Islet precursor cell (in vitro differentiated cells): ENCODE measurements at regions not wholly inside any gene's neighbourhood (a gene's known extent, or its start where the extent isn't known, plus 50 kb on each side); places are given as distances from the start of the nearest gene placed in this dataset.
"Not testable (repeated sequence)": the region's sequence is repeated elsewhere in the genome, so short reads cannot be mapped to it uniquely, and the experiment has no call there.

ENCODE experiments used
- DNase-seq: peaks from one replicate; pipeline ENCODE4 v3.0.0-alpha.2; 2018

DNA sequence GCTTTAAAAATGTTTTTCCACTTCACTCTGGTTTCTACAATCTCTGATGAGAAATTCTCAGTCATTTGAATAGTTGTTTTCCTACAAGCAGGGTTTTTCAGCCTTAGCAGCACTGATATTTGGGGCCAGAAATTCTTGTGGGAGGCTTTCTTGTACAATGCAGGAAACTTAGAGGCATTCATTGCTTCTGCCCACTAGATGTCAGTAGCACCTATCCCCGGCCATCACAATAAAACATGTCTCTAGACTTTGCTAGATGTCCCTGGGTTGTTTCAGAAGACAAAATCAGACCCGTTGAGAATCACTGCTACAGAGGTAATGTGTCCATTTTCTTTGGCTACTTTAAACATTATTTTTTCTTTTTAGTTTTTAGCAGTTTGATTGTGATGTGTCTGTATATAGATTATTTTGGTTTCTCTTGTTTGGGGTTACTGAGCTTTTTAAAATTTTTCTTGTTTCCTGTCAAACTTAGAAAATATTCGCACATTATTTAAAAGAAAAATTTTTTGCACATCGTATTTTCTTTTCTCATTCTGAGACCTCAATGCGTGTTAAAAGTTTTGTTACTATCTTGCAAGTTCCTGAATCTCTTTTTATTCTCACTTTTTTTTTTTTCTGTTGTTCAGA is 60.8 kb upstream of the CCDC179 start:
- peak; percentile 75 for DNase-seq

DNA sequence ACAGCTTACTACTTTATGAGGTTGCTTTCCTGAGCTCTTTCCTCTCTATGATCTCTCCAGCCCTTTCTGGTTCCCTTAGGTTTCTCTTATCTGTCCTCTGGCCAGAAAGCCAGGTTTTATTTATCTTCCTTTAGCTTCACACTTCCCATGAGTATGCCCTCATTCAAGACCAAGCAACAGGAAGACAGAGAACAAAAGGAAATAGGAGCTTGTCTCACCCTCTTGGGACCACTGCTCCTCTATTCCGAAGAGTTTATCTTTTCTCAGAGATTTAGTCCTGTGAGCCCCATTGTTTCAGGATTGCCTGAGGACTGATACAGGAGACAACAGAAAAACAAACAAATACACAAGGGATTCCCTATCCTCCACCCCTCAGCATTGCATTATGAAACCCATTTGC is 62.4 kb upstream of the CCDC179 start:
- no peak for DNase-seq

DNA sequence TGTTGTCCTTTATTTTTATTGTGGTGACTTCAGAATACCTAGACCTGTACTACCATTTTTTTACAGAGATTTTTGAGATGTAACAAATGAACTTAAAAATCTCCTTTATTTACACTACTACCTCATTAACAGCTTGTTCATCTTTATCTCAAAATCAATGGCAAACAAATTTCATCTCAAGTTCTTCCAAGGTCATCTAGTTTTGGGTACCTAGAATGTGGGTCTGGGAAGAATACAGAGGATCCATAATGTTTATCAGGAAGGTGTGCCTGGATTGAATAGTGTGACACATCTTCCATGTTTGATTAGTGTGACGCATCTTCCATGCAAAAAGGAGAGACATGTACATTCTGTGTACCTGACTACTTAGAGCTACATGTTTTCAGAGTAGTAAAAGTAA is 63.3 kb upstream of the CCDC179 start:
- no peak for DNase-seq

DNA sequence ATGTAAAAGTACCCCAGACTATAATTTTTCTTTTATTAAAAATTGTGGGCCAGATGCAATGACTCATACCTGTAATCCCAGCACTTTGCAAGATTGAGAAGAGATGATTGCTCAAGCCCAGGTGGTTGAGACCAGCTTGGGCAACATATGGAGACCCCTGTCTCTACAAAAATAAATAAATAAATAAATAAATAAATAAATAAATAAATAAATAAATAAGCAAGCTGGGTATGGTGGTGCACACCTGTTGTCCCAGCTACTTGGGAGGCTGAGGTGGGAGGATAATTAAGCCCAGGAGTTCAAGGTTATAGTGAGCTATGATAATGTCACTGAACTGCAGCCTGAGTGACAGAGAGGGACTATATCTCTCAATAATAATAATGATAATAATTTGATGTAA is 66.1 kb upstream of the CCDC179 start:
- no peak for DNase-seq

DNA sequence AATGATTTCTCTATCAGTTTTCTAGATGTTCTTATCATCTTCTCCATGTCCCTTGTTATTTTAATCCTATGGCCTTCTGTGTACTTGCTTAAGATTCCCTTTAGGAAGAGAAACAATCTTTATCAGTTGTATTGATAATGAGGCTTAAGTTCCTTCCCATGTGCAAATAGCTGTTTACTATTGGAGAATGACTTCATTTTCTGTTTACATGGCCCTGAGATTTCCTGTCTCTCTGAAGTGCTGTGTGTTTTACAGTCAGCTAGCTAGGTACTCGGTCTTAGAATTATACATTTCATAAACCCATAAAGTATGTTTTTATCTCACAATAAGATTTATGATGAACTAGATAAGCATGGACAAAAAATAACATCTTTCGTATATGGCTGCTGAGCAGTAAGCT is 67.5 kb upstream of the CCDC179 start:
- no peak for DNase-seq

DNA sequence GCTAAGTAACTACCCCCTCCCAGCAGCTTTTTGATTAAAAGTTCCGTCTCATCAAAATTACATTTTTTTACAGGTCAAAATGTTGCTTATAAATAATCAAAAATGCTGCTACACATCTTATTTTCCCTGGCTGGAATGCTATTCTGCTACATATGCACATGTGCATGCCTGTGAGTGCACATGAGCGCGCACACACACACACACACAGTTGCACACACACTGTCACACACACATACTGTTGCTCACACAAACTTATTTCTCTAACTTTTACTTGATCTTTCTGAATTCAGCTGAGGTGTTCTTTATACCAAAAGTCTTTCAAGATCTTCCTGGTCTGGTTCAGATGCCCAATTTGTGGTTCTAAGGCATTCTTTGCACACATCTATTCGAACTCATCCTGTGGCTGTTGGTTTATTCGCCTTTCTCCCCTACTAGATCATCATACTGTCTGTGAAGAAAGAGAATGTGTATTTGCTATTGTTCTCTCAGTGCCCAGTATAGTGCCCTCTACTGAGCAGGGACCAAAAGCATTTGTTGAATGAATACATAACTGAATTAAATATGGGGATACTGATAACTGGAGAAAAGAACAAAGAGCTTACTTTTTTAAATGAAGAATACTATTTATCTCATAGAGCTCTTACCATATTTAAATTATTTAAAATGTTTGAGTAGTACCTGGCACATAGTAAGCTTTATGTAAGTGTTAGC is 68.1 kb upstream of the CCDC179 start:
- DNase-seq, result no peak

DNA sequence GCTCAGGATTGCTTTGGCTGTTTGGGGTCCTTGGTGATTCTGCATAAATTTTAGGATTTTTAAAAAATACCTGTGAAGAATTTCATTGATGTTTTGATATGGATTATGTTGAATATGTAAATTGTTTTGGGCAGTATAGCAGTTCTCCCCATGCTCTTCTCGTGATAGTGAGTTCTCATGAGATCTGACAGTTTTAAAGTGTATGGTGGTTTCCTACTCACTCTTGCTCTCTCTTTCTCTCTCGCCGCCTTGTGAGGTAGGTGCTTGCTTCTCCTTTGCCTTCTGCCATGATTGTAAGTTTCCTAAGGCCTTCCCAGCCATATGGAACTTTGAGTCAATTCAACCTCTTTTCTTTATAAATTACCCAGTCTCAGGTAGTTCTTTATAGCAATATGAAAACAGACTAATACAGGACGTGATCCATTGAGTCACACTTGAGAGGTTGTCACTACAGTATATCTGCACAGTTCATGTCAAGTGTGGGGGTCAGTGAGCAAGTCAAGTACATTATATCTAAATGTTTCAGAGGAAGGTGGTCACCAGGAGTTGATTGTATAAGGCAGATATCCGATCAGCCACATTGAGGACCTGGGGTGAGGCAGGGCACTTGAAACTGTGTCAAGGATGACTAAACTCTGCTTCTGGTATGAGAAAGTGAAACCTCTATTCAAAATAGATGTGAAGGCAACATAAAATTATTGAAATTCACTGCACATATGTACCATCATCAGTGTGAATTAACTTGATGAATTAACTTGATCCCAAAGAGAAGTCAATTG is 70.7 kb upstream of the CCDC179 start:
- DNase-seq, result no peak

DNA sequence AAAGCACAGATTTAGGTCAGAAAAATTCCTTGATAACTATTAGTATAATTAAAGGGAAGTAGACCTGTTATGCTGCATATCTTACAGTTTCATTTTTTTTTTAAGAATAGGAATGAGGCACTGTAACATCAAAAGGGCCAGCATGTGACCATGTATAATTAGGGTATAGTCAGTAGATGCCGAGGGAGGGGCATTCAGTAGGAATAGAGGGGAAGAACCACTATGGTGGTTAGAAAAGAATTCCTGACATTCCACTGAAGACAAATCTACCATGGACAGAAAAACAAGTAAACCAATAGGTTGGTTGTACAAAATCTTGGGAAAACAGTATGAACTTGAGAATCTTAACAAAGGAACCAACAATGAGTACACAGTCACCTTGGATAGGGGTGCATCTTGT is 78.4 kb upstream of the CCDC179 start:
- DNase-seq, result no peak

DNA sequence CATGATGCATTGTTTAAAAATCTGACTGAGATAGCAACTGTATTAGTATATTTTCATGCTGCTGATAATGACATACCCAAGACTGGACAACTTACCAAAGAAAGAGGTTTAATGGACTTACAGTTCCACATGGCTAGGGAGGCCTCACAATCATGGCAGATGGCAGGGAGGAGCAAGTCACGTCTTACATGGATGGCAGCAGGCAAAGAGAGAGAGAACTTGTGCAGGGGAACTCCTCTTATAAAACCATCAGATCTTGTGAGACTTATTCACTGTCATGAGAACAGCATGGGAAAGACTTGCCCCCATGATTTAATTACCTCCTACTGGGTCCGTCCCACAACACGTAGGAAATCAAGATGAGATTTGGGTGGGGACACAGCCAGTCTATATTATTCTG is 81.3 kb upstream of the CCDC179 start:
- DNase-seq, result not testable (repeated sequence)

DNA sequence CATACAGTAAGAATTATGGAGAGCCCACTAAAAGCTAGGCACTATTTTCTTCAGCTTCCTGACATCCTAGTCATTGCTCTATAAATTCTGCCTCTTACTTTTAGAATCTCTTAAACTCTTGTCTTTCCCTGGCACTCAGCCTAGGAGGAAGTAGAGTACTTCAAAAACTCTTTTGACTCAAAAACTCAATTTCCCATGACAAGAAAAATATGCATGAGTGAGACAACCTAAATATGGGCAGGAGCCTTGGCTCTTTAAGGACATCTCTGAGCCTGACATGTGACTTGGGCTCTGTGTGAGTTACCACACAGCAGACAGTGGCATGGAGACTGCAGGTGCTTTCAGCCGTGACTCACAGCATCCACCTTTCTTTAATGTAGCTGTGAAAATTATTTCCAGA is 97.5 kb upstream of the CCDC179 start:
- no peak for DNase-seq

DNA sequence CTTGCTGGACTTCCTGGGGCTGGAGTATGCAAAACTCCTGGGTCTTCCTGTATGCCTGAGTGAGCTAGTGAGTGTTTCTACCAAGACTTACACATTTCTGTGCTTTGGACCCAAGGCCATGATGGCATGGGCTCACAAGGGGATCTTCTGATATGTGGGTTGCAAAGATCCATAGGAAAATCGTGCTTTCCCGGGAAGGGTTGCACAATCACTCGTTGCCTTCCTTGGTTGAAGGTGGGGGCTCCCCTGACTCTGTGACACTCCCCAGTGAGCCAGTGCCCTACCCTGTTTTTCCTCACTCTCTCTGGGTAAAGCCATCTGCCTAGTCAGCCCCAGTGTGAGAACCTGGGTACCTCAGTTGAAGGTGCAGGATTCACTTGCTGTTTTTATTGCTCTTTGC is 114.0 kb upstream of the CCDC179 start:
- no peak for DNase-seq

DNA sequence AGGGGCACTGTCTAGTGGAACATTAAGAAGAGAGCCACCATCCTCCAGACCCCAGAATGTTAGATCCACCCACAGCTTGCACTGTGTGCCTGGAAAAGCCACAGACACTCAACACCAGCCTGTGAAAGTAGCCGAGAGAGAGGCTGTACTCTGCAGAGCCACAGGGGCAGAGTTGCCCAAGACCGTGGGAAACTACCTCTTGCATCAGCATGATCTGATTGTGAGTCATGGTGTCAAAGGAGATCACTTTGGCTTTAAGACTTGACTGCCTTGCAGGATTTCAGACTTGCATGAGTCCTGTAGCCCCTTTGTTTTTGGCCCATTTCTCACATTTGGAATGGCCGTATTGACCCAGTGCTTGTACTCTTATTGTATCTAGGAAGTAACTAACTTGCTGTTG is 115.9 kb upstream of the CCDC179 start:
- peak; percentile 68 for DNase-seq

DNA sequence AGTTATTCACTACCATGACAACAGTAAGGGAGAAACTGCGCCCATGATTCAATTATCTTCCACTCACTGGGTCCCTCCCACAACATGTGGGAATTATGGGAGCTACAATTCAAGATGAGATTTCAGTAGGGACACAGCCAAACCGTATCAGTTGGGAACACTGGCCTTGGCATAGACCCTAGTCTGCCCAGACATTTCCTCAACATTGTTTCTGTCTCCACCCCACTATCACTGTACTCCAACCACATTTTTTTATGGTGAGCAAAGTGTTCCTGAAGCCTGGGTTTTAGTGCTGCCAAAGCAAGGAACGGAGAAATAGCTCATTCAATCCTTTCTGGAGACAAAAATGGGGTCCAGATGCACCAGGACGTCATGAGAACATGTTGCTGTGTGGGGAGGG is 122.6 kb upstream of the CCDC179 start:
- no peak for DNase-seq

DNA sequence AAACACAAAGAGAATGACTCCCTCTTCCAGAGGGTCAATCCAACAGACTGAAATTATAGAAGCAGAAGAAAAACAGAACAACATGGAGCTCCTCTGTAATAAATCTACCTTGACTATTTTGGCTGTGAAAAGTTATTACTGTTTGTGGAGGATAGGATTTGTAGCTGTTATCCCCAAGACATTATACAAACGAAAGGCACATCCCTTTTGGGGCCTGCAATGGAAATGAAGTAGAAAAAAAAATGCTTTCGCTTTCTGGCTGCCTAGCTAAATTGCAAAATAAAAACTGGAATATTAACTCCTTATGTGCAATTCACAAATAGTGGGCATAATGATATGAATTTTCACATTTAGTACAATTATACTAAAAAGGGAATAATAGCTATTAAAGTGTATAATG is 123.8 kb upstream of the CCDC179 start:
- DNase-seq, result no peak

DNA sequence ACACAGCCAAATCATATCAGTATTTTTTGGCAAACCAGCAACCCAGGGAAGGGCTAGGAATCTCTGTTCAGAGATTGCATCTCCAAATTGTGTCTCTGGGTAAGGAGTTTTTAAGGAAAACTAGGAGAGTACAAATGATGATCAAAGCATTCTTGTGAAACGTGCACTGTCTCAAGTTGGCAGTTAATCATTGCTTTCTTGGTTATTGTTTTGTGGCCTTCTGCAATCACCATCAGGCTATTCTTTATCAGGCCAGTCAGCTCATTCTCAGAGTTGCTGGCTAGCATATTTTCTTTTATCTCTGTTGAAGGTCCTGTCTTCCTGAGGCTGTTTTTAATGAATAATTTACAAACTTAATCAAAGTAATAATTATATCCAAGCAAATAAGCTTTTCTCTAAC is 129.1 kb upstream of the CCDC179 start:
- no peak for DNase-seq

DNA sequence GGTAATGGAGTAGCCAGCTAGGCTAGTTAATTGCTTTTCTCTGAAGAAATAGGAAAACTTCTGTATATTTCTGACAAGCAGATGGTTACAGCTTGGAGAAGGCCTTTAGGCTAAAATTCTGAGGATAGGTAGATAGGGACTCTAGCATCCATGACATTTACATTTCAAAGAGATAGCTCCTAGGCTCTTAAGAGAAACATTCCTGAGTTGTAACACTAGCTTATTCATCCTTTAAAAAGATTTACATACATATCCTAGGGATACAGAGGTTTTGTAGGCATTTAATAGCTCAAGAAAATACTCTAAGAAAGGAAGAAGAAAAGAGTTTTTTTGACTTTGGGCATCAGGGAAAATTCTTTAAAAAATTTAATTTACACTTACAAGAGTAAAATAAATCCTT is 130.9 kb upstream of the CCDC179 start:
- no peak for DNase-seq

DNA sequence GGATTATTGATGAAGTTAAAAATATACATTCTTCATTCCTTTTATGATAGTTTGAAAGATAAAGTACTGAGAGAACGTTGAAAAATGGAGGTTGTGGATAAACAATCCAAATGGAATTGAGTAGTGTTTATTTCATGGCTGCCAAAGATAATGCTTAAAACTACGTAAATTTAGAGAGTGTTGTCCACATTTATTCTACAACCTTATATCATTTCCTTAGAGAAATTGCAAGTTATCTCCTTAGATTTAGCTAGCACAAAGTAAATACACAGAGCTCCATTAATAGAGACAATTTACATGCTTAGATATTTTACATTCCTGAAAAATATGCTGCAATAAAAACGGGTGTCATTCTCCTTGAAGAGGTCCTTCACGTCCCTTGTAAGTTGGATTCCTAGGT is 146.5 kb upstream of the CCDC179 start:
- no peak for DNase-seq

DNA sequence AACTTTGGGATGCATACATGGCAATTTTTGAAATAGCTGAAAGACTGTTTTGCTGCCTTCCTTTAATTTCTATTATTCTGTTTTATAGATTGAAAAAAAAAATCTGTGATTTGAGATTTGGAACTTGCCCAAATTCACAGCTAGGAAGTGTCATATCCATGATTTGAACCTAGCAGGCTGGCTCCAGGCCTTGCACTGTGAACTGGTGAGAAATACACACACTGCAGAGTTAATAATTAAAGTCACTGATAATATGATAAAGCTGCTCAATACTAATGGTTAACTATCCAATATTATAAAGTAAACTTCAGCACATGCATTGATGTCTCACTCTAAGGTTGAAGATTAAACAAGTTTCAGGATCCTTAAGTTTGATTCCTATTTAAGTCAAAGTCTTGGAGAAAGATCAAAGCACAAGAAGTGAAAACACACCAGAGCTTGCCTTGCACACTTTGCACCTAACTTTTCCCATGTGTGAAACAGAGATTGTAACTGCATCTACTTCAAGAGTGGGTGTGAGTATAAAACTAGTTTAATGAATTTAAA is 150.6 kb upstream of the CCDC179 start:
- no peak for DNase-seq

DNA sequence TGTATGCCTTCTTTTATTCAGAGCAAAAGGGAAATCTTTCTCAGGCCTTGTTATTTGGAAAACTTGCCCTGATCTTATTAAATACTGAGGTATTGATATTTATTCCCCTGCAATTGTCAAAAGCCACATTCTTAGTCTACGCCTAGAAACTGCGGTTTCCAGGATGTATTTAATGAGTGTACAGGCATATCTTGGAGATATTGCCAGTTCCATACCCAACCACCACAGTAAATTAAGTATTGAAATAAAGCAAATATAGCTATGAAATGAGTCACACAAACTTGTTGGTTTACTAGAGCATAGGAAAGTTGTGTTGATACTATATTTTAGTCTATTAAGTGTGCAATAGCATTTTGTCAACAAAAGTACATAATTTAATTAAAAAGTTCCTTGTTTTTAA is 152.7 kb upstream of the CCDC179 start:
- no peak for DNase-seq

DNA sequence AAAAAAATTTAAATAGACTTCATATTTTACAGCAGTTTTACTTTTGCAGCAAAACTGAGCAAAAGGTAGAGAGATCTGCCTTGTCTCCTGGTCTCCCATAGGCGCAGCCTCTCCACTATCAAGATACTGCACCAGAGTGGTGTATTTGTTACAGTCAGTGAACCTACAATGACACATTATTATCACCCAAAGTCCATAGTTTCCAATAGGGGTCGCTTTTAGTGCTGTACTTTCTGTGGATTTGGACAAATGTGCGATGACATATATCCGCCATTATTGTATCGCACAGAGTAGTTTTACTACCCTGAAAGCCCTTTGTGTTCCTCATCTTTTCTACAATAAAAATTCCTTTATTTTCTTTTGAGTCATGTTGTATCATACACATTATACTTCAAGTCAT is 153.2 kb upstream of the CCDC179 start:
- DNase-seq, result no peak

DNA sequence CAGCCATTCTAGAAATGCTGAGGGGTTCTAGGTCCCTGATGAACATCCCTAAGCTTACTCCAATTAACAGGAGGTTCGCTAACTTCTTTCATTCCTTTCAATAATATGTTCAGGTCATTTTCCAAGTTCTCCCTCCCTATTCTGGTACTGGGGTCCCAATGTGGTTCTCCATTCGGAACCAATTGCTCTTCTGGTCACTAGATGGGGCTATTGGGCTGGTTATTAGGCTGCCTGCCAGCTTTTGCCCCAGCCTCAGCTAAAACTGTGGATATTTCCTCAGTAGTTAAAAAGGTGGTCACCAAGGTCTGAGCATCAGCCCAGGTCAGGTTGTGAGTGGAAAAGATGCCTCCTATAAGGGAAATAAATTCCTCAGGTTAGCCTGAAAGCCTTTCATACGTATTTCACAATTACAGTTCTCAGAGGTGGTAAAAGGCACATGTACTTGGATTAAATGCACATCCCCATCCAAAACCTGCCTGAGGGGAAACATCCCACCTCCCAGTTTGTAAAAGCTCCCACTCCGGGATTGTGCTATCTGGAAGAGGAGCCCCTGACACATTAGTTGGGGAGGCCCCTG is 161.1 kb upstream of the CCDC179 start:
- DNase-seq, result peak; percentile 60

DNA sequence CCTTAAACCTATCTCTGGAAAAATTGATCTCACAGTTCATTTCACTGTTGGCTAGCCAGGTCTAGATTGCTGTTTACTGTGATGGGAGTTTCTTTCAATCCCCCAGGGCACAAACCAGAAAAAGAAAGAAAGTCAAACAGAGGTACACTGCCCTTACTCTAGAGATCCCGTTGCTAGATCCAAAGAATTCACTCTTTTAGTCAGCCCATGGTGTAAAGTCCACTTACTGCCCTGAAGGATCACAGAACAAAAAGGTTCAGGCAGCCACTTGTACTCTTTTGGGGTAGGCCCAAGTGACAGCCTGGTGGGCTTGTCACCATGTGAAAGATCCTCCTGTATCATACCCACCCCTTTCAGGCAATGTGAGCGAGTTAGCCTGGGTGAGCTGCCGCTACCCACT is 162.6 kb upstream of the CCDC179 start:
- DNase-seq, result peak; percentile 36

DNA sequence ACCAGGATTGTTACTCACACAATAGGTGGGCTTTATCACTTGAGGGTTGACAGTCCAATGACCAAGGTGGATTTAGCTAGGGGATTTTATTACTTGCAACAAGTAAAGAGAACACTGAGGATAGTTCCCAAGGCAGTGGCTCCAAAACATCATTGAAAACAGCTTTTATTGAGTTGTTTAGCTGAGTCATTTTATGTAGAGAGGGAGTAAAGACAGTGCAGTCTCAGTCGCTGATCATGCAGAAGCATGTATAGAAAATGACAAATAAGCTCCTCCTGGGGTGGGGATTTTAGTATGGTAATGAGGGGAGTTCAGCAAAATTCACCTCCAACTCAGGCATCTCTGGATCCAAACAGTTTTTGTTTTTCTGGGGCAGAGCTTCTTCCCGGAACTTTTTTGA is 163.0 kb upstream of the CCDC179 start:
- no peak for DNase-seq
